Fibroblast of skin of back (primary cell): ENCODE measurements at regions not wholly inside any gene's neighbourhood (a gene's known extent, or its start where the extent isn't known, plus 50 kb on each side); places are given as distances from the start of the nearest gene placed in this dataset.
"Not testable (repeated sequence)": the region's sequence is repeated elsewhere in the genome, so short reads cannot be mapped to it uniquely, and the experiment has no call there.

ENCODE experiments used
- DNase-seq: peaks from one replicate; pipeline ENCODE4 v3.0.0-alpha.2; 2013

GRCh38 chr2:183463821-183464220 is 339.6 kb downstream of the NUP35 start:
- no peak for DNase-seq

DNA sequence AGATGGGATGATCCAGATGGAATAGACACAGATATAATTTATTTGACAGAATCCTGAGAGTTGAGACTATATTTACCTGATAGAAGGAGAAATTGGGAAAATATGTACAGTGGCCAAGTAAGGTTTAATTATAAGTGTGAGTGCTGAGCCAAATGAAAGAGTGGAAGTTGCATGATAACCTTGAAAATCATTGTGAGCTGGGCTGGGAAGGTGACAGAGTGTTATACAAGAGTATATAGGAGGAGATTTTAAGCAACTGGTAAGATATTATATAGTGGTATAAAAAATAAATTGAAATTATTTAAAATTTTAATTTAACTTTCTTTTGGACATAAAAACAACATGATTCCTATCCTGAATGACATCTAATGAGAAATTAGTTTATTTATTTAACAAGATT is 340.8 kb downstream of the NUP35 start:
- DNase-seq = no peak

GRCh38 chr2:183474912-183475695 is 350.9 kb downstream of the NUP35 start:
- DNase-seq = no peak

DNA sequence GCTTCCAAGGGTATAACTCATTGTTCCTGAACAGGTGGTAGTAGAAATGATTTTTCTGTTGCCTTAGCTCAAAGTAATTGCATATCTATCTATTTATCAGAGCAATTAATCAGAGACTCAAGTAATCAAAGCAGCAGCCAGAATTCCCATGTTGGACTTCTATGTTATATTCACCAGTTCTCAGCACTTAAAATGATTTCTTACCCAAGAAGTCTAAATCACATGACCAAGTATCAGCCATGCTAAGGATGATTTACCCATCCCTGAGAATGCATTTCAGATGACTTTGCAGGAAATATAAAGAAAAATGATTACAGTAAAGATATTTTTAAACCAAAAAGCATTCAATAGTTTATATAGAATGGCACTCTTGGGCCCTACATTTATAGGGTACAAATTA is 352.2 kb downstream of the NUP35 start:
- DNase-seq = no peak

- DNase-seq = no peak
Observed at GRCh38 chr2:183477296-183477695, 353.1 kb downstream of the NUP35 start.

GRCh38 chr2:183478941-183479595 is 354.8 kb downstream of the NUP35 start:
- not testable (repeated sequence) for DNase-seq

- peak; percentile 51 for DNase-seq
Observed at GRCh38 chr2:183487326-183487725, 363.1 kb downstream of the NUP35 start.

- no peak for DNase-seq
Observed at GRCh38 chr2:183488421-183488820, 364.2 kb downstream of the NUP35 start.

GRCh38 chr2:183490489-183490888 is 366.2 kb downstream of the NUP35 start:
- no peak for DNase-seq

GRCh38 chr2:183490914-183491313 is 366.7 kb downstream of the NUP35 start:
- DNase-seq = peak; percentile 73

GRCh38 chr2:183493040-183493439 is 368.8 kb downstream of the NUP35 start:
- DNase-seq = no peak

GRCh38 chr2:183495079-183495478 is 370.8 kb downstream of the NUP35 start:
- DNase-seq = no peak

GRCh38 chr2:183495589-183496267 is 371.5 kb downstream of the NUP35 start:
- no peak for DNase-seq

DNA sequence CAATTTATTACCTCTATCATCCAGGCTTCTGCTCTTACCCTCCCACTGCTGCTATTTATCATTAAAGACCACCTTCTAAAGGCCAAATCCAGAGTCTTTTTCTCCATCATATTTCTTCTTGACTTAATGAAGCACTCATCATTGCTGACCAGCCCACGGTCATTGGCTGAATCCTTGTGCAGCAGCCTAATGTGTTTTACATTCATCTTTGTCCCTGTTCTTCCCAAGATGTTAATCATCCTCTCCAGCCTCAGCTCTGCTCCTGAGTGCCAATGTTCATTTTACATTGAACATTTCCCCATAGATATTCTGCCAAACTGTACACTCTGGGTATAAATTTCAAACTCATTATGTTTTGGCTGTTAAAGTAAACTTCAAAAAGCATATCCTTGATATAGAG is 373.6 kb downstream of the NUP35 start:
- DNase-seq = no peak

GRCh38 chr2:183505911-183506310 is 381.7 kb downstream of the NUP35 start:
- DNase-seq = no peak

- DNase-seq = no peak
Observed at GRCh38 chr2:183511154-183511553, 386.9 kb downstream of the NUP35 start.

- DNase-seq = no peak
Observed at GRCh38 chr2:183519371-183520056, 395.3 kb downstream of the NUP35 start.

DNA sequence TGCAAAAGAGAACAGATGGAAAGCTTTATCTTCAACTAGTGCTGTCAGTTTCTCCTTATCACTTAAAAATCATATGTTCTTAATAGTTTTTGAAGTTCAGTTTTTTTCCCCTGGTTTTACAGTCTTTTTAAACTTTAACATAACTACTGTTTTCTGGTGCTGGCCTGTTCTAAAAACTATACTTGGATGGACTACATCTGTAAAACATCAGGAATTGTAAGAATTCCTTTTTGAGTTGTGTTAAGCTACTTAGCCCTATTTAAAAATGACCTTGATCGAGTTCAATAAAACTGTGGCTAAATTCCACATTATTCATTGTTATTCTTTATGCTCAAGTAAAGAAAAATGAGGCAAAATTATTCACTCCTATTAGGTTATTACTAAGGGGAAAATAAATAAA is 397.7 kb downstream of the NUP35 start:
- DNase-seq = peak; percentile 1

- peak; percentile 19 for DNase-seq
Observed at GRCh38 chr2:183522489-183523266, 398.4 kb downstream of the NUP35 start.

- no peak for DNase-seq
Observed at GRCh38 chr2:183530333-183530901, 406.2 kb downstream of the NUP35 start.

DNA sequence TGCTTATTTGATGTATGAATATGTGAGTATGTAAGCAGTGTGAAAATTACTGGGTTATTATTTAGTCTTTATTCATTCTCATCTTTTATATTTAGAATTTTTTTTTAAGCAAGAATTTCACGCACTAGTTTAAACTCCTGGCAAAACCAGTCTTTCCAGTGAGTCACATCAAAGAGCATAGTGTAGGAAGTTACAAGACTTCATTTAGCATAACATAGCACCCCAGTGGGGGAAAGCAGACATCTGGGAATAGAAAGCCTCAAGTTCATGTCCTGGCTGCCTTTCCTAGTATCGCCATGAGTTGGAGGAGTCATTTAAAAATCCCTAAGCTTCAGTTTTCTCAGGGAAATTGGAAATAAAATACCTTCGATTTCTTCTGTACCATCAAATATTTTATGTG is 408.3 kb downstream of the NUP35 start:
- DNase-seq = peak; percentile 2

GRCh38 chr2:183533021-183533420 is 408.8 kb downstream of the NUP35 start:
- DNase-seq = no peak
